ENCODE measurements at regions not wholly inside any gene's neighbourhood (a gene's known extent, or its start where the extent isn't known, plus 50 kb on each side); places are given as distances from the start of the nearest gene placed in this dataset.

GRCh38 chr12:86860776-86861175 is 604.6 kb upstream of the MGAT4C start:
- no peak for DNase-seq

- no peak for DNase-seq
Measured at GRCh38 chr12:86852451-86852850, 596.3 kb upstream of the MGAT4C start.

GRCh38 chr12:86838711-86839110 is 582.5 kb upstream of the MGAT4C start:
- no peak for DNase-seq

- no peak for DNase-seq
Measured at GRCh38 chr12:86838260-86838659, 582.1 kb upstream of the MGAT4C start.

GRCh38 chr12:86837246-86837645 is 581.1 kb upstream of the MGAT4C start:
- DNase-seq = no peak

- DNase-seq = no peak
Measured at GRCh38 chr12:86834217-86834616, 578.0 kb upstream of the MGAT4C start.

GRCh38 chr12:86827409-86827808 is 571.2 kb upstream of the MGAT4C start:
- no peak for DNase-seq

GRCh38 chr12:86826051-86826450 is 569.9 kb upstream of the MGAT4C start:
- DNase-seq = no peak

GRCh38 chr12:86801439-86801838 is 545.2 kb upstream of the MGAT4C start:
- no peak for DNase-seq

GRCh38 chr12:86799616-86800015 is 543.4 kb upstream of the MGAT4C start:
- DNase-seq = no peak

GRCh38 chr12:86796550-86796949 is 540.4 kb upstream of the MGAT4C start:
- no peak for DNase-seq

- DNase-seq = no peak
Measured at GRCh38 chr12:86788661-86789060, 532.5 kb upstream of the MGAT4C start.

GRCh38 chr12:86787419-86787818 is 531.2 kb upstream of the MGAT4C start:
- DNase-seq = no peak

GRCh38 chr12:86777325-86777724 is 521.1 kb upstream of the MGAT4C start:
- no peak for DNase-seq

- no peak for DNase-seq
Measured at GRCh38 chr12:86774841-86775388, 518.7 kb upstream of the MGAT4C start.

- DNase-seq = no peak
Measured at GRCh38 chr12:86772696-86773095, 516.5 kb upstream of the MGAT4C start.

- DNase-seq = no peak
Measured at GRCh38 chr12:86770871-86771270, 514.7 kb upstream of the MGAT4C start.

GRCh38 chr12:86748894-86749293 is 492.7 kb upstream of the MGAT4C start:
- DNase-seq = no peak

- no peak for DNase-seq
Measured at GRCh38 chr12:86744547-86745212, 488.5 kb upstream of the MGAT4C start.

GRCh38 chr12:86743875-86744536 is 487.8 kb upstream of the MGAT4C start:
- DNase-seq = no peak

GRCh38 chr12:86741531-86741930 is 485.3 kb upstream of the MGAT4C start:
- DNase-seq = no peak

- DNase-seq = no peak
Measured at GRCh38 chr12:86735851-86736250, 479.7 kb upstream of the MGAT4C start.

- DNase-seq = no peak
Measured at GRCh38 chr12:86735072-86735471, 478.9 kb upstream of the MGAT4C start.

- no peak for DNase-seq
Measured at GRCh38 chr12:86730233-86730632, 474.0 kb upstream of the MGAT4C start.

GRCh38 chr12:86729739-86730138 is 473.5 kb upstream of the MGAT4C start:
- DNase-seq = no peak
